GM13976 (cell line): ENCODE measurements at regions not wholly inside any gene's neighbourhood (a gene's known extent, or its start where the extent isn't known, plus 50 kb on each side); places are given as distances from the start of the nearest gene placed in this dataset.

Experiments
- DNase-seq: peaks from one replicate; pipeline ENCODE4 v3.0.0; 2012; ENCODE audit warnings: low spot score
- CTCF ChIP-seq: IDR thresholded peaks from 2 replicates; pipeline ENCODE4 v1.5.1; 2012; ENCODE audit warnings: borderline replicate concordance, mild to moderate bottlenecking; ENCODE audit not compliant: insufficient read depth; ENCODE audit errors: extremely low read depth, missing control alignments, control extremely low read depth
- in situ Hi-C: fragments of 300-500 bp; cut with MboI; formaldehyde crosslinking; loops from one replicate; pipeline ENCODE4 v1.12.0; 2022; ENCODE audit warnings: low sequenced_read_pairs, mixed read lengths, inconsistent platforms; ENCODE audit not compliant: unreplicated experiment

GRCh38 chr2:8193686-8194615, 487.9 kb upstream of the ID2 start:
- DNase-seq, result no peak
- TF ChIP-seq CTCF, result no peak
- in situ Hi-C loops, result no loop called here

GRCh38 chr2:8195784-8196183, 486.1 kb upstream of the ID2 start:
- no peak for TF ChIP-seq CTCF
- DNase-seq, result no peak
- in situ Hi-C loops, result no loop called here

- in situ Hi-C loops, result no loop called here
- no peak for TF ChIP-seq CTCF
- DNase-seq, result no peak
These were observed 485.5 kb upstream of the ID2 start for GRCh38 chr2:8196316-8196715.

- in situ Hi-C loops, result no loop called here
These were observed 484.8 kb upstream of the ID2 start for GRCh38 chr2:8197101-8197500.

GRCh38 chr2:8197825-8198224, 484.0 kb upstream of the ID2 start:
- TF ChIP-seq CTCF, result no peak
- DNase-seq, result no peak
- in situ Hi-C loops, result no loop called here

More at GRCh38 chr2:8197101-8197500, 484.8 kb upstream of the ID2 start:
- no peak for DNase-seq
- no peak for TF ChIP-seq CTCF

GRCh38 chr2:8198766-8199382, 483.0 kb upstream of the ID2 start:
- DNase-seq, result no peak
- in situ Hi-C loops, result no loop called here
- TF ChIP-seq CTCF, result no peak

GRCh38 chr2:8202132-8202531, 479.7 kb upstream of the ID2 start:
- in situ Hi-C loops, result no loop called here

More at GRCh38 chr2:8202132-8202531, 479.7 kb upstream of the ID2 start:
- no peak for TF ChIP-seq CTCF
- DNase-seq, result peak; percentile 71
